ENCODE measurements at regions not wholly inside any gene's neighbourhood (a gene's known extent, or its start where the extent isn't known, plus 50 kb on each side); places are given as distances from the start of the nearest gene placed in this dataset.

GRCh38 chr1:30814292-30814691, 56.7 kb upstream of the LAPTM5 start:
- TF ChIP-seq CTCF (IDR thresholded peaks at IDR 0.05) (no peak), POLR2A (IDR thresholded peaks at IDR 0.05) (no peak)

Data from testis (tissue), 2 donors.